ENCODE measurements at regions not wholly inside any gene's neighbourhood (a gene's known extent, or its start where the extent isn't known, plus 50 kb on each side); places are given as distances from the start of the nearest gene placed in this dataset.

GRCh38 chr9:109624143-109624542, 126.0 kb upstream of the PTPN3 start:
- CTCF ChIA-PET: no interaction called here
- POLR2A ChIA-PET (ENCODE audit: unreplicated experiment): no interaction called here
- no peaks in the 10 kb centered on the region for H3K27me3 ChIP-seq (ENCODE audit: insufficient read depth, low read depth)
- no peaks in the 10 kb centered on the region for H3K4me1 ChIP-seq (replicated peaks; ENCODE audit: insufficient read depth)
- DNase-seq: no peak
- no peaks in the 10 kb centered on the region for H3K9me3 ChIP-seq (ENCODE audit: insufficient read depth, low read depth)
- TF ChIP-seq CTCF (conservative IDR thresholded peaks at IDR 0.05) (no peak), EZH2 (IDR thresholded peaks at IDR 0.05; ENCODE audit: low read depth) (no peak)
- H3K4me3 ChIP-seq: no peak overlapping the region
- H3F3A ChIP-seq (ENCODE audit: insufficient read depth, low read depth): no peaks in the 10 kb centered on the region
- no peak overlapping the region for H2AFZ ChIP-seq
- intact Hi-C loops (cut with micrococcal nuclease; ENCODE audit: unreplicated experiment): no loop called here
- H3K9me2 ChIP-seq (ENCODE audit: insufficient read depth): no peaks in the 10 kb centered on the region
- H4K20me1 ChIP-seq (ENCODE audit: insufficient read depth): no peaks in the 10 kb centered on the region
- H3K27ac ChIP-seq: no peak overlapping the region
- no peaks in the 10 kb centered on the region for H3K79me2 ChIP-seq (ENCODE audit: low read depth)
- BruUV-seq (replicated peaks): no TSS peak
- no peak overlapping the region for H3K4me2 ChIP-seq
- H3K36me3 ChIP-seq (ENCODE audit: low read depth): no peaks in the 10 kb centered on the region

- Histone ChIP-seq H3K4me1 (replicated peaks; ENCODE audit: insufficient read depth) (no peaks in the 10 kb centered on the region), H3K79me2 (ENCODE audit: low read depth) (no peaks in the 10 kb centered on the region), H4K20me1 (ENCODE audit: insufficient read depth) (no peaks in the 10 kb centered on the region), H3K4me3 (no peak overlapping the region), H2AFZ (no peak overlapping the region), H3K36me3 (ENCODE audit: low read depth) (no peaks in the 10 kb centered on the region), H3K9me3 (ENCODE audit: insufficient read depth, low read depth) (no peaks in the 10 kb centered on the region), H3F3A (ENCODE audit: insufficient read depth, low read depth) (no peaks in the 10 kb centered on the region), H3K9me2 (ENCODE audit: insufficient read depth) (no peaks in the 10 kb centered on the region), H3K27me3 (ENCODE audit: insufficient read depth, low read depth) (no peaks in the 10 kb centered on the region), H3K27ac (no peak overlapping the region), H3K4me2 (no peak overlapping the region)
- intact Hi-C loops (cut with micrococcal nuclease; ENCODE audit: unreplicated experiment): no loop called here
- no TSS peak for BruUV-seq (replicated peaks)
- no peak for DNase-seq
- no peak for TF ChIP-seq CTCF (conservative IDR thresholded peaks at IDR 0.05)
- no peak for TF ChIP-seq EZH2 (IDR thresholded peaks at IDR 0.05; ENCODE audit: low read depth)
- ChIA-PET POLR2A (ENCODE audit: unreplicated experiment) (no interaction called here), CTCF (interaction anchor here (0.7 kb wide), 1 partner anchor 1648 kb away, joined by 3 read pairs; no protein-coding TSS in a partner anchor)
Observed at GRCh38 chr9:109624896-109625295, 126.8 kb upstream of the PTPN3 start.

- Histone ChIP-seq H2AFZ (no peak overlapping the region), H3K27ac (no peak overlapping the region), H3K4me3 (no peak overlapping the region), H3K4me2 (no peak overlapping the region), H4K20me1 (ENCODE audit: insufficient read depth) (no peaks in the 10 kb centered on the region), H3K9me2 (ENCODE audit: insufficient read depth) (no peaks in the 10 kb centered on the region), H3K36me3 (ENCODE audit: low read depth) (no peaks in the 10 kb centered on the region), H3F3A (ENCODE audit: insufficient read depth, low read depth) (no peaks in the 10 kb centered on the region), H3K4me1 (replicated peaks; ENCODE audit: insufficient read depth) (no peaks in the 10 kb centered on the region), H3K79me2 (ENCODE audit: low read depth) (no peaks in the 10 kb centered on the region), H3K27me3 (ENCODE audit: insufficient read depth, low read depth) (no peaks in the 10 kb centered on the region; the same call in 1 of the 2 replicates), H3K9me3 (ENCODE audit: insufficient read depth, low read depth) (no peaks in the 10 kb centered on the region)
- ChIA-PET CTCF (no interaction called here), POLR2A (ENCODE audit: unreplicated experiment) (no interaction called here)
- no TSS peak for BruUV-seq (replicated peaks)
- no peak for DNase-seq
- TF ChIP-seq EZH2 (IDR thresholded peaks at IDR 0.05; ENCODE audit: low read depth) (no peak), CTCF (conservative IDR thresholded peaks at IDR 0.05) (no peak)
- intact Hi-C loops (cut with micrococcal nuclease; ENCODE audit: unreplicated experiment): no loop called here
Observed at GRCh38 chr9:109627042-109627441, 128.9 kb upstream of the PTPN3 start.
